HG03378 (cell line): ENCODE measurements at regions not wholly inside any gene's neighbourhood (a gene's known extent, or its start where the extent isn't known, plus 50 kb on each side); places are given as distances from the start of the nearest gene placed in this dataset.

Experiments
- ATAC-seq: cut with Tn5 transposase; IDR thresholded peaks from one replicate; pipeline ENCODE4 v1.9.1; 2021; ENCODE audit warnings: mild to moderate bottlenecking, moderate library complexity; ENCODE audit not compliant: unreplicated experiment

DNA sequence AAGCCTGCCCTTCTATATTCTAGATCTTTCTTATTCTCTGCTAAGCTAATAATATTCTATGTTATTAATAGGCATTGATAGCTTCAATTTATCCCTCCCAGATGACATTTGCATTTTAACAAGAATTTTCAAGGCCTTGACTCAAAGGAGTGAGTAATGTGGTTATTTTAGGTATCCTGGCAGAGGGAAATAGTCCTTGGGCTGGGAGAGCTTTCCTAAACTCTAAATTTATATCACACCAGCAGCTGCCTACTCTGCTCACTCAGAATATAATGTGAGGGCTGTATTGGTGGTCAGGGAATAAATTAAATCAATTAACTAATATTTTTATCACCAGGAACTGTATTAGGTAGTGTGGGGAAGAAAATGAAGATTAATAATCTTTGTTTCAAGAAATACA, 74.8 kb upstream of the ADAM23 start:
- no peak for ATAC-seq

DNA sequence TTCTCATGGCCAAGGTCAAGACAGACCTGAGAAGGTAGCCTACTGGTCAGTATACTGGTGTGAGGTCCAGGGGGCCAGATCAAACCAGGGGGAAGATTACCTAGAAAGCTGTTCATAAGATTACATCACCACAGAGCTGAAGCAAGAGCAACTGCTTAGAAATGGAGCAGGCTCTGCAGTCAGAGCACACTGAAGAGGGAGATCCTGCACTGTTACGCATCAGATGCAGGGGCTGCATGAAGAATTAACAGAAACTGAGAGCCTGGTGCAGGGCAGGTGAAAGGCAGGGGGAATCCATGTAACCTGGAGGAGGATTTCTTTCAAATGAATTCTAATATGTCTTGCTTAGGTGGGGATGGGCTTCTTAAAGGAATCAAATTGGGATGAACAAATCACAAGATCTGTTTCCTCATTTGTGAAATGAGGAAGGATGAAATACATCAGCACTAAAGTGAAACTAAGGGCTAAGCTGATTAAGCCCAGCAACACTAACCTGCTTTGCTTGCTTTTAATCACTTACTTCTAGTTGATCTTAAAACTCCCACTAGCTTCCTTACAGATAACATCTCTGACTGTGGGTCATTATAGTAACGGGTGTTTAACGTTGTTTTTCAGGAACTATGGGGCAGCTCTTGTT, 74.3 kb upstream of the ADAM23 start:
- no peak for ATAC-seq

DNA sequence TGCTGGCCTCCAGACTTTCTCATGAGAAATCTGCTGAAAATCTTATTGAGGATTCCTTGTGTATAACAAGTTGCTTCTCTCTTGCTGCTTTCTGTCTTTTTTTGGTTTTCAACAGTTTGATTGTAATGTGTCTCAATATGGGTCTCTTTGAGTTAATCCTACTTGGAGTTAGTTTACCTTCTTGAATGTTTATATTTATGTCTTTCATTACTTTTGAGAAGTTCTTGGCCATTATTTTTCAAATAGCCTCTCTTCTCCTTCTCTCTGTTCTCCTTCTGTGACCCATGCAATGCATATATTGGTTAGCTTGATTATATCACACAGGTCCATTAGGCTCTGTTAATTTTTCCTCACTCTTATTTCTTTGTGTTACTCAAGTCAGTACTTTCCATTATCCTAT, 67.4 kb upstream of the ADAM23 start:
- no peak for ATAC-seq

DNA sequence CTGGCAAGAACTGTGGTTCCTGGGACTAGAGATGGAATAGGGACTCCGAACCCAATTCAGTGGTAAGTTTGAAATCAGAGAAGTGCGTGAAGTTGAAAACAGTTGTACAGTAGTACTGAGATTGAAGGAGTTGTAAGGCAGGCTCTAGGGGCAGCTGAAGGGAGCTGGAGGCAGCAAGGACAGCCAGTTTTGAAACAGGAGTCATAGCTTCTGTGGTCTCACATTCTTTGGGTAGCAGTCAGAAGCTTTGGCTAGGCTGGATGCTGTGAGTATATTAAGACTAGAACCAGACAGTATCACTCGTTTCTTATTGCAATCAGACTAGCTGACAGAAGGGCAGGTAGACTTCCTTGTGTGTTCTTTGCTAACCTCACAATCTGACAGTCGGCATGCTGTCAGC, 64.5 kb upstream of the ADAM23 start:
- ATAC-seq = no peak

DNA sequence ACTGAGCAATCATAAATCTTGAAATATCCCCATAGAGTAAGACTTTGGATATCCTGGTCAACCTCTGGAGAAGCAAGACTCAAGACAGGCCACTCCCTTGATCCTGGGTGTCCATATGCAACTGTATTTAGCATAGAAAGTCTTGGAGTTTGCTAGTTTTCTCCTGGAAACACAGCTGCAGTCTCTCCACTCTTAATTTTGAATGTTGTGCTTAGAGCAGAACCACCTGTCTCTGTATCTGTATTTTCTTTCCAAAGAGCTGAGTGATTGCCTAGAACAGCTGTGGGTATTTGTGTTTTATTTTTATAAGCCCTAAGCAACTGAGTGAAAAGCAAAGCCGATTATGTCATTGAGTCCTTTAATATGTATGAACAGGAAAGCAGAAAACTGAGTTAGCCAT, 64.1 kb upstream of the ADAM23 start:
- ATAC-seq = no peak

DNA sequence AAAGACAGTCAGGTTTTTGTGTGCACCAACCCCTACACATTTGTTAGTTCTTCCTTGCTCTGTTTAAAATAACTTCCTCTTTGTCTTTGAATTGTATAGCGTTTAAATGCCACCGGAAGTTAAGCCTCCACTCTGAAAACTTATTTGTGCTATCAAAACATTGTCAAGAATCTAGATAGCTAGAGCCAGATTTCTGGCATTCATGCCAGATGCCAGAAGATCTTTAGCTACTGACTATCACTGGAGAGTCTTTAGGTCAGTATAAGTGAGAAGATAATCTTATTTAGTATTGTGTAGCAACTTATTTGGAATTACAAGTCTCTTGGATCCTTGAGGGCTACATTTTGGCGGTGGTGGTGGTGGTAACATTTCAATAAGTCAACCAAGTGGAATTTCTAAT, 63.4 kb upstream of the ADAM23 start:
- no peak for ATAC-seq

DNA sequence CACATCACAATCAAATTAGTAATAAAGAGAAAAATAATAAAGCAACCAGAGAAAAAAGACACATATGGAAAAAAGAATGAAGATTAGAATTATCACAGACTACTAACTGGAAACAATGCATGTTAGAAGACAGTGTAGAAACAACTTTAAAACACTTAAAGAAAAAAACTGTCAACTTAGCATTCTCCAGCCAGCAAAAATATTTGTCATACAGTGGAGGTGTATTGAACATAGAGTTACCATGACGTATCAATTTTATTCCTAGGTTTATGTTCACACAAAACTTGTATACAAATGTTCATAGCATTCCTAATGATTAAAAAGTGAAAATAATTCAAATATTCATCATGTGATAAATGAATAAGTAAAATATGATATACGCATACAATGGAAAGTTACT, 61.5 kb upstream of the ADAM23 start:
- ATAC-seq = no peak

DNA sequence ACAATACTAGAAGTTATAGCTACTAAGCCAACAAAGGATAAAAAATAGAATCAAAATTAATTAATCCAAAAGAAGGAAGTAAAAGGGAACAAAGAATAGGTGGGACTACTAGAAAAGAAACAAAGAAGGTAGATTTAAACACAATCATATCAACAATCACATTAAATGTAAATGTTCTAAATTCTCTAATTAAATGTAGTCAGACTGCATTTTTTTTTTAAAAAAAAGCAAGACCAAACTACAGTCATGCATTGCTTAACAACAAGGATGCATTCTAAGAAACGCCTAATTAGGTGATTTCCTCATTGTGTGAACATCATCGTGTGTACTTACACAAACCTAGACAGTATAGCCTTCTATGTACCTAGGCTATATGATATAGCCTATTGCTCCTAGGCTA, 59.7 kb upstream of the ADAM23 start:
- ATAC-seq = no peak

DNA sequence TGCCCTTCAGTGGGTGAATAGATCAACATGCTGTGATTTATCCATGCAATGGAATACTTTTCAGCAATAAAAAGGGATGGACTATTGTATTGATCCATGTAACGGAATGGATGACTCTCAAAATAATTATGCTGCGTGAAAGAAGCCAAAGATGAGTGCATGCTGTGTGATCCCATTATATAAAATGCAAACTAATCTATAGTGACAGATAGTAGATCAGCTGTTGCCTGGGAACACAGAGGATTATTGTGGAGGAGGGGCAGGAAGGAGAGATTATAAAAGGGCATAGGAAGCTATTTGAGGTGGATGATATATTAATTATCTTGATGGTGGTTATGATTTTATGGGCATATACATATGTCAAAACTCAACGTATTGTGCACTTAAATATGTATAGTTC, 55.5 kb upstream of the ADAM23 start:
- no peak for ATAC-seq

DNA sequence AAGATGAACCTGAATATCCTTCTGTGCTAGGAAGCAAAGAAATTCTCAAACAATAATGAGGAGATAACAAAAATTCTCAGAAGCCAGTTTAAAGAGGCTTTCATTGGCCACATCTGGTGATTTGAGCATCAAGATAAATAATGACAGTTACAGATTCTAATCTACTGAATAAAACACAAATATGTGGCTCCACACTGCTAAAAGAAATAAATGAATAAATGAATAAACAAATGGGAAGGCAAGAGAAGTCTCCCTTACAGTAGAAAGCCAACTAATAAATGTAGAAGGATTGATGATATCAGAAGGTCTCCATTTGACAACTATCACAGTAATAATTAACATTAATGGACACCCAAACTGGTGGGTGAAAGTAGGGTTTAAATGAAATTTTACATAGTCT, 54.6 kb upstream of the ADAM23 start:
- ATAC-seq = no peak

DNA sequence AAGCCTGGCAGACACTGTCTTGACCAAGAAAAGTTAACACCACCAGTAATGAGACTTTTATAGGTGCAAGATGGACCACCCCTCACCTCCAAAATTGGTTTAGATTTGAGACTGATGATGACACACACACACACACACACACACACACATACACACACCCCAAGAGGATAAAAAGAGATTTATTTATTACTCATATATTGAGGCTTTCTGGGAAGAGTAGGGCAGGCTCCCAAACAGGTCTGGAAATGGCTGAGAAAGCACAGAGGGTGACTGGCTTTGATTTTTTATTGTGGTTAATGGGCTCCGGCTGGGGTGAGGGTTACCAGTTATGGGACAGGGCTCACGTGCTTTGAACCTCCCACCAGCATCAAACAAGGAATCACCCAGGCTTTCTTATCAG, 54.2 kb upstream of the ADAM23 start:
- no peak for ATAC-seq

DNA sequence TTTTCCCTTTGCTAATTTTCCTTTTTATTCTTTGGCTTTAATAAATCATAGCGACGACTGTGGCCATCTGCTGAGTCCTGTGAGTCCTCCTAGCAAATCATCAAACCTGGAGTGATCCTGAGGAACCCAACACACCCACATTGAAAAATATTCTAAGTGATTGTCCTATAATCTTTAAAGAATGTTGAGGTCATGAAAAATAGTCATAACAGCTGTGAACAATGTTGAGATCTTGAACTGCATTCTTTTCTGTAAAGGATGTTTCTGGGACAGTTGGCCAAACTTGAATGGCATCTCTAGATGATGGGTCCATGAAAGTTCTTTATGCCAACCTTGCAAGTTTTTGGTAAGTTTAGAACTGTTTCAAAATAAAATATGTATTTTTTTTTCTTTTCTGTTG, 53.2 kb upstream of the ADAM23 start:
- no peak for ATAC-seq

DNA sequence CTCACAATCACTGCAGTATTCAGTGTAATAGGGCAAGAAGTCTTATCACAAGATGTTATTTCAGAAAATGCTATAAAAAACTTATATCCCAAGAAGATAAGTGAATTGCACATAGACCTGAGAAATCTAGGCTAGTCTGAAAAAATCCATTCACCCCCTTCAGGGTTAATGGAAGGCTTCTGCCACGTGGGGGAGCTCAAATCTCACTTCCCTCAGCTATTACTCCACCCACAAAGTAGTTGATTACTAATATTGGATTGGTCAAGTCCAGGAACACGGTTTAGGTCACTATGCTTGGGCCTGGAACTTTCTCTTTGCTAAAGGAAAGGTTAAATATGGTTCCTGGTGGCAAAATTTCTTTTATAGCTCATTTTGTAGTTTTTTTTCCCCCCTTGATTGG, 51.2 kb upstream of the ADAM23 start:
- ATAC-seq = peak; percentile 98
